Effector memory CD4-positive, alpha-beta T cell (primary cell): ENCODE measurements at regions not wholly inside any gene's neighbourhood (a gene's known extent, or its start where the extent isn't known, plus 50 kb on each side); places are given as distances from the start of the nearest gene placed in this dataset.
"Not testable (repeated sequence)": the region's sequence is repeated elsewhere in the genome, so short reads cannot be mapped to it uniquely, and the experiment has no call there.

Experiments used
- DNase-seq, 3 donors: peaks; one replicate each; pipeline ENCODE4 v3.0.0-alpha.2; 2020
- H3K27ac ChIP-seq: 2 replicates; pipeline ENCODE4 v1.7.0; 2013; ENCODE audit warnings: mild to moderate bottlenecking, low read length, moderate library complexity; ENCODE audit not compliant: insufficient read depth, poor library complexity, severe bottlenecking
- H3K27me3 ChIP-seq: replicated peaks from 2 replicates; pipeline ENCODE4 v1.7.0; 2013; ENCODE audit warnings: mild to moderate bottlenecking, low read length; ENCODE audit not compliant: insufficient read depth, control insufficient read depth, poor library complexity, severe bottlenecking
- H3K36me3 ChIP-seq: 2 replicates; pipeline ENCODE4 v1.7.0; 2013; ENCODE audit warnings: mild to moderate bottlenecking, low read length, moderate library complexity; ENCODE audit not compliant: control insufficient read depth, insufficient read depth
- H3K4me1 ChIP-seq: 2 replicates; pipeline ENCODE4 v1.7.0; 2013; ENCODE audit warnings: low read length, mild to moderate bottlenecking; ENCODE audit not compliant: control insufficient read depth, insufficient read depth, poor library complexity, severe bottlenecking
- H3K4me3 ChIP-seq: 2 replicates; pipeline ENCODE4 v1.7.0; 2013; ENCODE audit warnings: low read length, low read depth, mild to moderate bottlenecking; ENCODE audit not compliant: insufficient read depth, poor library complexity, severe bottlenecking
- H3K9me3 ChIP-seq: 2 replicates; pipeline ENCODE4 v1.7.0; 2013; ENCODE audit warnings: mild to moderate bottlenecking, low read length, moderate library complexity; ENCODE audit not compliant: control insufficient read depth

GRCh38 chr2:212891580-212891979, 259.8 kb downstream of the IKZF2 start:
- Histone ChIP-seq H3K9me3 (no peaks in the 10 kb centered on the region), H3K36me3 (no peaks in the 10 kb centered on the region), H3K4me3 (no peak overlapping the region), H3K27ac (no peak overlapping the region), H3K27me3 (no peaks in the 10 kb centered on the region), H3K4me1 (no peaks in the 10 kb centered on the region)
- no peak for DNase-seq

- Histone ChIP-seq H3K27ac (no peak overlapping the region), H3K9me3 (no peaks in the 10 kb centered on the region), H3K27me3 (no peaks in the 10 kb centered on the region), H3K4me3 (no peak overlapping the region), H3K36me3 (no peaks in the 10 kb centered on the region), H3K4me1 (no peaks in the 10 kb centered on the region)
- DNase-seq = no peak
Measured at GRCh38 chr2:212882626-212883025, 268.8 kb downstream of the IKZF2 start.

- DNase-seq, H3K27ac ChIP-seq, H3K9me3 ChIP-seq, H3K27me3 ChIP-seq, H3K36me3 ChIP-seq, H3K4me1 ChIP-seq, H3K4me3 ChIP-seq: not testable (repeated sequence)
Measured at GRCh38 chr2:212876556-212876955, 274.9 kb downstream of the IKZF2 start.

GRCh38 chr2:212875950-212876349, 275.5 kb downstream of the IKZF2 start:
- not testable (repeated sequence) for H3K36me3 ChIP-seq, H3K4me3 ChIP-seq, H3K4me1 ChIP-seq, H3K27ac ChIP-seq, H3K9me3 ChIP-seq, DNase-seq, H3K27me3 ChIP-seq

- DNase-seq = no peak
- Histone ChIP-seq H3K27me3 (no peaks in the 10 kb centered on the region), H3K9me3 (no peaks in the 10 kb centered on the region), H3K4me1 (no peaks in the 10 kb centered on the region), H3K4me3 (no peak overlapping the region), H3K27ac (no peak overlapping the region), H3K36me3 (no peaks in the 10 kb centered on the region)
Measured at GRCh38 chr2:212873256-212873655, 278.2 kb downstream of the IKZF2 start.

GRCh38 chr2:212871597-212871996, 279.8 kb downstream of the IKZF2 start:
- no peaks in the 10 kb centered on the region for H3K4me1 ChIP-seq
- H3K9me3 ChIP-seq = no peaks in the 10 kb centered on the region
- no peak overlapping the region for H3K27ac ChIP-seq
- H3K27me3 ChIP-seq = no peaks in the 10 kb centered on the region
- H3K4me3 ChIP-seq = no peak overlapping the region
- no peak for DNase-seq
- H3K36me3 ChIP-seq = no peaks in the 10 kb centered on the region

GRCh38 chr2:212864186-212864585, 287.2 kb downstream of the IKZF2 start:
- Histone ChIP-seq H3K27ac (no peak overlapping the region), H3K9me3 (peaks cover 5% of the 10 kb centered on the region), H3K27me3 (no peaks in the 10 kb centered on the region), H3K4me3 (no peak overlapping the region), H3K4me1 (no peaks in the 10 kb centered on the region), H3K36me3 (no peaks in the 10 kb centered on the region)
- no peak for DNase-seq

- H3K27me3 ChIP-seq = no peaks in the 10 kb centered on the region
- H3K27ac ChIP-seq = no peak overlapping the region
- no peaks in the 10 kb centered on the region for H3K36me3 ChIP-seq
- H3K4me3 ChIP-seq = no peak overlapping the region
- no peaks in the 10 kb centered on the region for H3K4me1 ChIP-seq
- DNase-seq = peak in 1 of 3 donors; percentile 3
- peaks cover 5% of the 10 kb centered on the region for H3K9me3 ChIP-seq
Measured at GRCh38 chr2:212863185-212863588, 288.2 kb downstream of the IKZF2 start.

- H3K27ac ChIP-seq = no peak overlapping the region
- no peaks in the 10 kb centered on the region for H3K36me3 ChIP-seq
- H3K27me3 ChIP-seq = no peaks in the 10 kb centered on the region
- no peaks in the 10 kb centered on the region for H3K4me1 ChIP-seq
- DNase-seq = no peak
- H3K4me3 ChIP-seq = no peak overlapping the region
- peaks cover 5% of the 10 kb centered on the region for H3K9me3 ChIP-seq
Measured at GRCh38 chr2:212858496-212858895, 292.9 kb downstream of the IKZF2 start.

GRCh38 chr2:212854771-212855170, 296.6 kb downstream of the IKZF2 start:
- Histone ChIP-seq H3K36me3 (no peaks in the 10 kb centered on the region), H3K27me3 (no peaks in the 10 kb centered on the region), H3K4me3 (no peak overlapping the region), H3K4me1 (no peaks in the 10 kb centered on the region), H3K27ac (no peak overlapping the region), H3K9me3 (no peaks in the 10 kb centered on the region)
- no peak for DNase-seq

- H3K9me3 ChIP-seq = no peaks in the 10 kb centered on the region
- no peak overlapping the region for H3K27ac ChIP-seq
- H3K4me1 ChIP-seq = no peaks in the 10 kb centered on the region
- H3K27me3 ChIP-seq = no peaks in the 10 kb centered on the region
- H3K36me3 ChIP-seq = no peaks in the 10 kb centered on the region
- DNase-seq = no peak
- no peak overlapping the region for H3K4me3 ChIP-seq
Measured at GRCh38 chr2:212854116-212854515, 297.3 kb downstream of the IKZF2 start.
